ENCODE measurements at regions not wholly inside any gene's neighbourhood (a gene's known extent, or its start where the extent isn't known, plus 50 kb on each side); places are given as distances from the start of the nearest gene placed in this dataset.

DNA sequence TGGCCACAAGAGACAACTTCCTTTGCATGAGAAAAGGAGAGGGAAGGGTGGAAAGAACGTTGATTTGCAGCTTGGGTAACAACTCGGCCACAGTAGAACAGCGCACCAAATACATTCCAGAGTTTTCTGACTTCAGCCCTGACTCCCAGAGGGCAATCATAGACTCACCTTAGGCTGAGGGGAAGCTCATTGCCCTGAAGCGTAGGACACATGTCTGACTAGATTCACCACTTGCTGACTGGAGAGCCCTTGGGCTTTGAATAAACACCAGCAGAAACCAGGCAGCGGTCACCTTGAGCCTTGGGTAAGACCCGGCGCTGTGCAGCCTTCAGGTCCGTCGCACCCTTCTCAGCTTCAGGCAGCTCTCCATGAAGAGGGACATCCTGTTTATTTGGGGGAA, 151.8 kb upstream of the GRIA4 start:
- H3K27ac Mint-ChIP-seq (ENCODE audit: unreplicated experiment) = no peak overlapping the region
- H3K4me1 Mint-ChIP-seq (ENCODE audit: low read depth, unreplicated experiment) = no peaks in the 10 kb centered on the region
- H3K36me3 Mint-ChIP-seq (ENCODE audit: unreplicated experiment) = no peaks in the 10 kb centered on the region
- no peak overlapping the region for H3K4me3 Mint-ChIP-seq (ENCODE audit: unreplicated experiment)
- peaks cover 2% of the 10 kb centered on the region for H3K27me3 Mint-ChIP-seq (ENCODE audit: unreplicated experiment)
- DNase-seq = no peak
- TF ChIP-seq, protein P1, sequence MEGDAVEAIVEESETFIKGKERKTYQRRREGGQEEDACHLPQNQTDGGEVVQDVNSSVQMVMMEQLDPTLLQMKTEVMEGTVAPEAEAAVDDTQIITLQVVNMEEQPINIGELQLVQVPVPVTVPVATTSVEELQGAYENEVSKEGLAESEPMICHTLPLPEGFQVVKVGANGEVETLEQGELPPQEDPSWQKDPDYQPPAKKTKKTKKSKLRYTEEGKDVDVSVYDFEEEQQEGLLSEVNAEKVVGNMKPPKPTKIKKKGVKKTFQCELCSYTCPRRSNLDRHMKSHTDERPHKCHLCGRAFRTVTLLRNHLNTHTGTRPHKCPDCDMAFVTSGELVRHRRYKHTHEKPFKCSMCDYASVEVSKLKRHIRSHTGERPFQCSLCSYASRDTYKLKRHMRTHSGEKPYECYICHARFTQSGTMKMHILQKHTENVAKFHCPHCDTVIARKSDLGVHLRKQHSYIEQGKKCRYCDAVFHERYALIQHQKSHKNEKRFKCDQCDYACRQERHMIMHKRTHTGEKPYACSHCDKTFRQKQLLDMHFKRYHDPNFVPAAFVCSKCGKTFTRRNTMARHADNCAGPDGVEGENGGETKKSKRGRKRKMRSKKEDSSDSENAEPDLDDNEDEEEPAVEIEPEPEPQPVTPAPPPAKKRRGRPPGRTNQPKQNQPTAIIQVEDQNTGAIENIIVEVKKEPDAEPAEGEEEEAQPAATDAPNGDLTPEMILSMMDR (IDR thresholded peaks at IDR 0.05; ENCODE audit: partially characterized antibody, unreplicated experiment) = no peak
- no peaks in the 10 kb centered on the region for H3K9me3 Mint-ChIP-seq (ENCODE audit: unreplicated experiment)

GRCh38 chr11:105456950-105457349, 152.9 kb upstream of the GRIA4 start:
- H3K36me3 Mint-ChIP-seq (ENCODE audit: unreplicated experiment) = no peaks in the 10 kb centered on the region
- no peak overlapping the region for H3K4me3 Mint-ChIP-seq (ENCODE audit: unreplicated experiment)
- no peaks in the 10 kb centered on the region for H3K9me3 Mint-ChIP-seq (ENCODE audit: unreplicated experiment)
- H3K27me3 Mint-ChIP-seq (ENCODE audit: unreplicated experiment) = peaks cover 2% of the 10 kb centered on the region
- no peak overlapping the region for H3K27ac Mint-ChIP-seq (ENCODE audit: unreplicated experiment)
- H3K4me1 Mint-ChIP-seq (ENCODE audit: low read depth, unreplicated experiment) = no peaks in the 10 kb centered on the region
- no peak for DNase-seq
- TF ChIP-seq, protein P1 (IDR thresholded peaks at IDR 0.05; ENCODE audit: partially characterized antibody, unreplicated experiment) = no peak

- Mint-ChIP-seq H3K4me3 (ENCODE audit: unreplicated experiment) (no peak overlapping the region), H3K27me3 (ENCODE audit: unreplicated experiment) (no peaks in the 10 kb centered on the region), H3K9me3 (ENCODE audit: unreplicated experiment) (no peaks in the 10 kb centered on the region), H3K27ac (ENCODE audit: unreplicated experiment) (no peak overlapping the region), H3K36me3 (ENCODE audit: unreplicated experiment) (no peaks in the 10 kb centered on the region), H3K4me1 (ENCODE audit: low read depth, unreplicated experiment) (no peaks in the 10 kb centered on the region)
- TF ChIP-seq, protein P1 (IDR thresholded peaks at IDR 0.05; ENCODE audit: partially characterized antibody, unreplicated experiment) = no peak
- no peak for DNase-seq
These were observed 160.7 kb upstream of the GRIA4 start for GRCh38 chr11:105449100-105449734.

DNA sequence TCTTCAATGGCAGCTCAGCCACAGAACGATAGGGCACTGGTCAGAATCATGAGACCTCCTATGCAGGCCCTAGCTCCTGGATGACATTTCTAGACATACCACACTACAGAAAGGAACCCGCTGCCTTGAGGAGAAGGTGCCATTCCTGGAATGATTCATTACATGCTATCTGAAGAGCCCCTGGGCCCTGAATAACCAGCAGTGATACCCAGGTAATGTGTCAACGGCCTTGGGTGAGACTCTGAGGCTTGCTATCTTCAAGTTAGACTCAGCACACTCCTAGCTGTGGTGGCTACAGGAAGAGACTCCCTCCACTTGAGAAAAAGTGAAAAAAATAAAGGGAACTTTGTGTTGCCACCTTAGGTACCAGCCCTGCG, 161.2 kb upstream of the GRIA4 start:
- no peaks in the 10 kb centered on the region for H3K36me3 Mint-ChIP-seq (ENCODE audit: unreplicated experiment)
- no peaks in the 10 kb centered on the region for H3K27me3 Mint-ChIP-seq (ENCODE audit: unreplicated experiment)
- H3K4me3 Mint-ChIP-seq (ENCODE audit: unreplicated experiment) = no peak overlapping the region
- peaks cover 2% of the 10 kb centered on the region for H3K9me3 Mint-ChIP-seq (ENCODE audit: unreplicated experiment)
- no peak overlapping the region for H3K27ac Mint-ChIP-seq (ENCODE audit: unreplicated experiment)
- DNase-seq = no peak
- TF ChIP-seq, protein P1 (IDR thresholded peaks at IDR 0.05; ENCODE audit: partially characterized antibody, unreplicated experiment) = no peak
- H3K4me1 Mint-ChIP-seq (ENCODE audit: low read depth, unreplicated experiment) = no peaks in the 10 kb centered on the region

DNA sequence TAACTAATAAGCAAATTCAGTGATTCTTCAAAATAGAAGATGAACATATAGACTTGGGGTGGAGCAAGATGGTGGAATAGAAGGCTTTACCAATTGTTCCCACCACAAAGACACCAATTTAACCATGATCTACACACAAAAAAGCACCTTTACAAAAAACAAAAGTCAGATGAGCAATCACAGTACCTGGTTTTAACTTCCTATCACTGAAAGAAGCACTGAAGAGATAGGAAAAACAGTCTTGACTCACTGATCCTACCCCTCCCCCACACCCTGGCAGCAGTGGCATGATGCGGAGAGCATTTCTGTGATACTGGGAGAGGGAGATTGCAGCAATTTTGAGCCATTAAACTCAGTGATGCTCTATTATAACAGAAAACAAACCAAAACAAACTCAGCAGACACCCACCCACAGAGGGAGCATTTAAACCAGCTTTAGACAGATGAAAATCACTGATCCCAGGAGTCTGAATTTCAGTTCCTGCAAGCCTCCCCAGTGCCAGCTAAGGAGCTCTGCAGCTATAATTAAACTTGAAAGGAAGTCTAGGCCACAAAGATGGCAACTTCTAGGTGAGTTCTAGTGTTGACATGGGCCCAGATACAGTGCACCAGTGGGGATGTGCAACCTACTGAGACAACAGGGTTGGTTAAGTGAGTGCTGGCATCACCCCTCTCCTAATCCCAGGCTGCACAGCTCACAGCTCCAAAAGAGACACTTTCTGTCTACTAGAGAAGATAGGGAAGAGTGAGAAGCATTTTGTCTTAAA, 161.8 kb upstream of the GRIA4 start:
- DNase-seq = no peak
- Mint-ChIP-seq H3K27me3 (ENCODE audit: unreplicated experiment) (no peaks in the 10 kb centered on the region), H3K4me1 (ENCODE audit: low read depth, unreplicated experiment) (no peaks in the 10 kb centered on the region), H3K4me3 (ENCODE audit: unreplicated experiment) (no peak overlapping the region), H3K36me3 (ENCODE audit: unreplicated experiment) (no peaks in the 10 kb centered on the region), H3K9me3 (ENCODE audit: unreplicated experiment) (peaks cover 2% of the 10 kb centered on the region), H3K27ac (ENCODE audit: unreplicated experiment) (no peak overlapping the region)
- TF ChIP-seq, protein P1 (IDR thresholded peaks at IDR 0.05; ENCODE audit: partially characterized antibody, unreplicated experiment) = no peak

All from glutamatergic neuron (in vitro differentiated cells).